HepG2 (cell line): ENCODE measurements at regions not wholly inside any gene's neighbourhood (a gene's known extent, or its start where the extent isn't known, plus 50 kb on each side); places are given as distances from the start of the nearest gene placed in this dataset.

Source experiments
- ATAC-seq: fragments of 200-7000 bp; cut with Tn5 transposase; 3 replicates; pipeline ENCODE4 v1.9.1; 2020; ENCODE audit warnings: mild to moderate bottlenecking, moderate library complexity
- BruUV-seq: library from RNA; stranded (reverse); fragments of 400-500 nt; replicated peaks from 2 replicates; lab custom pipeline; 2021; lab: Mats Ljungman, UMichigan
- CTCF ChIA-PET: fragments of 300-600 bp; formaldehyde crosslinking; extraction: SDS; loops from one replicate; lab custom pipeline; 2021; ENCODE audit warnings: low total read pairs, inconsistent platforms, low intra/inter-chr PET ratio; lab: Yijun Ruan, JAX
- POLR2A ChIA-PET: fragments of 350-600 bp; sonication (Branson Sonifier 250); formaldehyde crosslinking; loops from one replicate; lab custom pipeline; 2020; ENCODE audit warnings: antibody characterized with exemption, inconsistent platforms; lab: Yijun Ruan, JAX
- DNase-seq: peaks from one replicate; pipeline ENCODE4 v3.0.0-alpha.2; 2015; ENCODE audit warnings: low spot score
- FAIRE-seq: peaks from 3 replicates; lab custom pipeline; 2011; peaks lifted over from hg19 to GRCh38; lab: Jason Lieb, UNC
- H2AFZ ChIP-seq: one replicate; pipeline ENCODE4 v1.6.1; 2011; ENCODE audit warnings: low read length, inconsistent platforms
- H3K27ac ChIP-seq: fragments of 300-600 bp; 3 replicates; pipeline ENCODE4 v1.8.0; 2011; ENCODE audit warnings: mixed run types, mild to moderate bottlenecking, mixed read lengths, low read length, inconsistent platforms; ENCODE audit not compliant: insufficient read depth; ENCODE audit errors: extremely low read length
- H3K27me3 ChIP-seq, 2 experiments: fragments of 200-600 bp in 1 of 2; 2 replicates in 1 of 2; 3 replicates in 1 of 2; pipeline versions ENCODE4 v1.6.0 to v1.8.0; 2011; ENCODE audit warnings: low read length in 2 of 2, mild to moderate bottlenecking in 2 of 2, moderate library complexity in 2 of 2, inconsistent platforms in 1 of 2; ENCODE audit not compliant: insufficient read depth in 2 of 2, control insufficient read depth in 1 of 2
- H3K36me3 ChIP-seq, 2 experiments: fragments of 200-600 bp in 1 of 2; replicated peaks in 1 of 2; 2 replicates in 1 of 2; 3 replicates in 1 of 2; pipeline versions ENCODE4 v1.5.1 to v1.8.0; 2011; ENCODE audit warnings: low read length in 2 of 2, inconsistent platforms in 1 of 2; ENCODE audit not compliant: insufficient read depth in 2 of 2, control insufficient read depth in 1 of 2
- H3K4me1 ChIP-seq: 2 replicates; pipeline ENCODE4 v1.5.1; 2012; ENCODE audit warnings: low read length, inconsistent platforms; ENCODE audit not compliant: insufficient read depth
- H3K4me2 ChIP-seq: 2 replicates; pipeline ENCODE4 v1.6.0; 2011; ENCODE audit warnings: low read depth, low read length, inconsistent platforms
- H3K4me3 ChIP-seq, 3 experiments: fragments of 200-600 bp in 1 of 3; sonication (generic), shearing (Covaris generic) in 1 of 3; replicated peaks in 1 of 3; 2 replicates each; pipeline ENCODE4 v1.5.1; 2011 to 2016; ENCODE audit warnings: low read length in 3 of 3, inconsistent platforms in 2 of 3, low read depth in 2 of 3, mild to moderate bottlenecking in 2 of 3, control low read depth in 1 of 3, mixed read lengths in 1 of 3; ENCODE audit not compliant: insufficient read depth in 1 of 3
- H3K79me2 ChIP-seq: one replicate; pipeline ENCODE4 v1.6.1; 2011; ENCODE audit warnings: low read length, inconsistent platforms; ENCODE audit not compliant: insufficient read depth
- H3K9ac ChIP-seq: 2 replicates; pipeline ENCODE4 v1.6.0; 2011; ENCODE audit warnings: mild to moderate bottlenecking, low read depth, low read length, inconsistent platforms; ENCODE audit not compliant: insufficient read depth
- H3K9me3 ChIP-seq: 2 replicates; pipeline ENCODE4 v1.5.1; 2012; ENCODE audit warnings: mild to moderate bottlenecking, low read length
- H4K20me1 ChIP-seq: 2 replicates; pipeline ENCODE4 v1.6.0; 2011; ENCODE audit warnings: inconsistent platforms, mild to moderate bottlenecking, low read length, moderate library complexity; ENCODE audit not compliant: insufficient read depth
- ARID3A ChIP-seq: IDR thresholded peaks from 2 replicates; pipeline ENCODE4 v1.6.1; 2012; ENCODE audit warnings: low read depth, low read length, improper control_type of control experiment
- CBX1 ChIP-seq: IDR thresholded peaks from one replicate; pipeline ENCODE4 v1.6.1; 2016; ENCODE audit warnings: antibody characterized with exemption, low read depth
- CENPBD1 ChIP-seq: sonication (generic); formaldehyde crosslinking; IDR thresholded peaks from 2 replicates; pipeline ENCODE4 v1.8.0; 2022; ENCODE audit warnings: missing genetic modification reagents, low read depth, mild to moderate bottlenecking, borderline replicate concordance
- DZIP1 ChIP-seq: sonication (generic); formaldehyde crosslinking; IDR thresholded peaks from 2 replicates; pipeline ENCODE4 v1.5.0; 2020; ENCODE audit warnings: mild to moderate bottlenecking, missing genetic modification reagents
- FLYWCH1 ChIP-seq: sonication (generic); formaldehyde crosslinking; IDR thresholded peaks from 2 replicates; pipeline ENCODE4 v1.8.1; 2023; ENCODE audit warnings: mild to moderate bottlenecking, missing genetic modification reagents
- GMEB1 ChIP-seq: sonication (generic); formaldehyde crosslinking; IDR thresholded peaks from 2 replicates; pipeline ENCODE4 v1.5.1; 2020; ENCODE audit warnings: missing genetic modification reagents, mild to moderate bottlenecking, borderline replicate concordance
- ISX ChIP-seq: sonication (generic); formaldehyde crosslinking; conservative IDR thresholded peaks from 2 replicates; pipeline ENCODE4 v1.5.0; 2020; ENCODE audit warnings: missing genetic modification reagents
- KLF16 ChIP-seq, 2 experiments: sonication (generic) in 1 of 2; formaldehyde crosslinking in 1 of 2; IDR thresholded peaks; 2 replicates each; pipeline versions ENCODE4 v1.6.1 to v1.8.0; 2016 to 2023; ENCODE audit warnings: missing genetic modification reagents in 2 of 2, missing compliant biosample characterization in 1 of 2
- POLR2G ChIP-seq: fragments of 200-400 bp; formaldehyde crosslinking; IDR thresholded peaks from 2 replicates; pipeline ENCODE4 v1.6.1; 2018; ENCODE audit warnings: mild to moderate bottlenecking, low read depth, low read length, moderate library complexity
- SMC3 ChIP-seq: IDR thresholded peaks from 2 replicates; pipeline ENCODE4 v1.6.1; 2011; ENCODE audit warnings: low read length, improper control_type of control experiment
- ZNF234 ChIP-seq: sonication (generic); formaldehyde crosslinking; conservative IDR thresholded peaks from 2 replicates; pipeline ENCODE4 v1.5.1; 2020; ENCODE audit warnings: mild to moderate bottlenecking, missing genetic modification reagents
- ZNF354B ChIP-seq: sonication (generic); formaldehyde crosslinking; IDR thresholded peaks from 2 replicates; pipeline ENCODE4 v1.8.0; 2022; ENCODE audit warnings: mild to moderate bottlenecking, missing genetic modification reagents
- ZNF562 ChIP-seq: sonication (generic); formaldehyde crosslinking; IDR thresholded peaks from 2 replicates; pipeline ENCODE4 v1.8.0; 2022; ENCODE audit warnings: missing genetic modification reagents, borderline replicate concordance
- WGBS: methylation state at CpG from one replicate; pipeline ENCODE4 v1.1.6; 2017; ENCODE audit warnings: low lambda C conversion rate; 5-methylcytosine and 5-hydroxymethylcytosine counted together
- in situ Hi-C: cut with HindIII; loops from 2 replicates; pipeline ENCODE4 v1.10.0; 2017; ENCODE audit warnings: low pct_unique_long_range_greater_than_20kb; ENCODE audit not compliant: extremely low pct_ligation_motif_present
- intact Hi-C: fragments of 100-400 bp; cut with micrococcal nuclease; formaldehyde crosslinking; loops from one replicate; pipeline ENCODE4 v1.10.0; 2022; ENCODE audit not compliant: unreplicated experiment

- TF ChIP-seq DZIP1, result no peak
Measured at GRCh38 chr7:24141874-24142509, 142.0 kb upstream of the NPY start (continued).

GRCh38 chr7:24143547-24143946 lies 140.4 kb upstream of the NPY start:
- Histone ChIP-seq H3K27me3 (no peaks in the 10 kb centered on the region), H4K20me1 (no peaks in the 10 kb centered on the region), H3K9ac (no peak overlapping the region), H2AFZ (no peak overlapping the region), H3K27ac (no peak overlapping the region), H3K36me3 (no peaks in the 10 kb centered on the region), H3K79me2 (no peaks in the 10 kb centered on the region), H3K4me1 (no peaks in the 10 kb centered on the region), H3K9me3 (no peaks in the 10 kb centered on the region), H3K4me2 (no peak overlapping the region), H3K4me3 (no peak overlapping the region)
- TF ChIP-seq ZNF354B (CRISPR knock-in tag) (no peak), SMC3 (no peak), POLR2G (no peak), GMEB1 (CRISPR knock-in tag) (no peak), CENPBD1 (no peak), KLF16 (CRISPR knock-in tag; IDR thresholded peaks at IDR 0.05) (no peak), CBX1 (no peak), ARID3A (no peak), ZNF562 (no peak), ZNF234 (no peak), FLYWCH1 (CRISPR knock-in tag) (no peak), ISX (CRISPR knock-in tag) (no peak)
- BruUV-seq, result no TSS peak
- 30% methylated on average over 3 of the region's 4 CpGs for WGBS
- intact Hi-C loops (no loop called here), in situ Hi-C loops (no loop called here)
- no peak for ATAC-seq
- ChIA-PET POLR2A (no interaction called here), CTCF (no interaction called here)
- no peak for DNase-seq
- no peak for FAIRE-seq
